Tibial nerve (tissue), 4 donors: ENCODE measurements at regions not wholly inside any gene's neighbourhood (a gene's known extent, or its start where the extent isn't known, plus 50 kb on each side); places are given as distances from the start of the nearest gene placed in this dataset.
"Not testable (repeated sequence)": the region's sequence is repeated elsewhere in the genome, so short reads cannot be mapped to it uniquely, and the experiment has no call there.

Source experiments
- DNase-seq, 2 donors: peaks; one replicate each; pipeline ENCODE4 v3.0.0-alpha.2; 2019; ENCODE audit warnings: low spot score in 2 of 2
- H3K27ac ChIP-seq, 4 donors: fragments of 200-600 bp; sonication (generic) in 3 of 4; one replicate each; pipeline ENCODE4 v1.5.1; 2017 to 2019; ENCODE audit warnings: mild to moderate bottlenecking in 1 of 4
- H3K27me3 ChIP-seq, 2 donors: fragments of 200-600 bp; sonication (generic) in 1 of 2; one replicate each; pipeline versions ENCODE4 v1.5.1 to v1.6.0; 2017 to 2019
- H3K36me3 ChIP-seq, 3 donors: fragments of 200-600 bp; sonication (generic); one replicate each; pipeline ENCODE4 v1.5.1; 2018 to 2019
- H3K4me1 ChIP-seq, 4 donors: fragments of 200-600 bp; sonication (generic) in 3 of 4; one replicate each; pipeline ENCODE4 v1.5.1; 2017 to 2019
- H3K4me3 ChIP-seq, 4 donors: fragments of 200-600 bp; sonication (generic) in 3 of 4; one replicate each; pipeline ENCODE4 v1.5.1; 2017 to 2019; ENCODE audit warnings: mild to moderate bottlenecking in 1 of 4, moderate library complexity in 1 of 4
- H3K9me3 ChIP-seq, 4 donors: fragments of 200-600 bp; sonication (generic) in 3 of 4; one replicate each; pipeline ENCODE4 v1.5.1; 2017 to 2019
- CTCF ChIP-seq, 5 experiments: fragments of 200-600 bp in 3 of 5; fragments of 450-650 bp in 2 of 5; sonication (generic) in 3 of 5; IDR thresholded peaks; one replicate each; pipeline ENCODE4 v1.5.1; 2016 to 2019; ENCODE audit warnings: antibody characterized with exemption in 5 of 5, mild to moderate bottlenecking in 3 of 5, moderate library complexity in 2 of 5
- EP300 ChIP-seq, 2 donors: sonication (generic); formaldehyde crosslinking; IDR thresholded peaks; one replicate each; pipeline ENCODE4 v1.6.1; 2017; ENCODE audit warnings: antibody characterized with exemption in 2 of 2, mild to moderate bottlenecking in 1 of 2
- POLR2A ChIP-seq, 2 donors: fragments of 450-650 bp; IDR thresholded peaks; one replicate each; pipeline ENCODE4 v1.6.1; 2017; ENCODE audit warnings: antibody characterized with exemption in 2 of 2, mild to moderate bottlenecking in 2 of 2, moderate library complexity in 2 of 2
- WGBS, 2 donors: methylation state at CpG; one replicate each; pipeline ENCODE4 v1.1.5; 2018; 5-methylcytosine and 5-hydroxymethylcytosine counted together

GRCh38 chr14:105682956-105683570 is 156.7 kb downstream of the TMEM121 start:
- Histone ChIP-seq H3K9me3 (no peaks in the 10 kb centered on the region), H3K27me3 (no peaks in the 10 kb centered on the region), H3K36me3 (no peaks in the 10 kb centered on the region), H3K4me1 (no peaks in the 10 kb centered on the region), H3K27ac (no peak overlapping the region), H3K4me3 (no peak overlapping the region)
- no peak for DNase-seq
- TF ChIP-seq EP300 (IDR thresholded peaks at IDR 0.05) (no peak), POLR2A (IDR thresholded peaks at IDR 0.05) (no peak), CTCF (IDR thresholded peaks at IDR 0.05) (no peak)
- WGBS, 2 donors = 81 to 94% methylated on average over 4 to 5 of the region's 5 CpGs

GRCh38 chr14:105684056-105684455 is 157.7 kb downstream of the TMEM121 start:
- not testable (repeated sequence) for H3K36me3 ChIP-seq, DNase-seq
- 62 to 72% methylated on average over 2 to 3 of the region's 14 CpGs for WGBS, 2 donors

DNA sequence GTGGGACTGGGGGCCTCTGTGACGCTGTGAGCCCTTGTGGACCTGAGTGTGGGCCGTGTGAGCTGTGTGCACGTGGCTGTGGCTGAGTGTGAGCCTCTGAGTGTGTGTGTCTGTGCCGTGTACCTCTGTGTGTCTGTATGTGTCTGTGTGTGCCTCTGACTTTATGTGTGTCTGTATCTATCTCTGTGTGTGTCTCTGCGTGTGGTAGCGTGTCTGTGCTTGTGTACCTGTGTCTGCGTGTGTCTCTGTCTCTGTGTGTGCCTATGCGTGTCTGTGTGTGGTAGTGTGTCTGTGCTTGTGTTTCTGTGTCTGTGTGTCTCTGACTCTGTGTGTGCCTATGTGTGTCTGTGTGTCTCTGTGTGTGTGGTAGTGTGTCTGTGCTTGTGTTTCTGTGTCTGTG is 158.2 kb downstream of the TMEM121 start:
- not testable (repeated sequence) for H3K4me3 ChIP-seq, H3K27me3 ChIP-seq, DNase-seq, H3K36me3 ChIP-seq, H3K4me1 ChIP-seq, H3K9me3 ChIP-seq, H3K27ac ChIP-seq
- WGBS, 2 donors = 92 to 93% methylated on average over 4 of the region's 8 CpGs

More at GRCh38 chr14:105684056-105684455, 157.7 kb downstream of the TMEM121 start:
- not testable (repeated sequence) for H3K27ac ChIP-seq, H3K4me1 ChIP-seq, H3K4me3 ChIP-seq, H3K9me3 ChIP-seq, H3K27me3 ChIP-seq

DNA sequence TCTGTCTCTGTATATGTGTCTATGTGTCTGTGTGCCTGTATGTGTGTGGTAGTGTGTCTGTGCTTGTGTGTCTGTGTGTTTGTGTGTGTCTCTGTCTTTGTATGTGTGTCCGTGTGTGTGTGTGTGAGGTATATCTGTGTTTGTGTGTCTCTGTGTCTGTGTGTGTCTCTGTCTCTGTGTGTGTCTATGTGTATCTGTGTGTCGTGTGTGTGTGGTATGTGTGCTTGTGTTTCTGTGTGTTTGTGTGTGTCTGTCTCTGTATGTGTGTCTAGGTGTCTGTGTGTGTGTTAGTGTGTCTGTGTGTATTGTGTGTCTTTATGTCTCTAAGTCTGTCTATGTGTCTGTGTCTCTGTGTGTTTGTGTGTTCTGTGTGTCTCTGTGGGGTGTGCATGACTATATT is 158.6 kb downstream of the TMEM121 start:
- H3K4me3 ChIP-seq = no peak overlapping the region
- no peak overlapping the region for H3K27ac ChIP-seq
- H3K36me3 ChIP-seq = no peaks in the 10 kb centered on the region
- H3K9me3 ChIP-seq = no peaks in the 10 kb centered on the region
- H3K27me3 ChIP-seq = no peaks in the 10 kb centered on the region
- no peaks in the 10 kb centered on the region for H3K4me1 ChIP-seq
- TF ChIP-seq EP300 (IDR thresholded peaks at IDR 0.05) = no peak
- no peak for TF ChIP-seq CTCF (IDR thresholded peaks at IDR 0.05)
- TF ChIP-seq POLR2A (IDR thresholded peaks at IDR 0.05) = no peak
- WGBS, 2 donors = 81 to 89% methylated on average over 2 of the region's 2 CpGs
- no peak for DNase-seq

DNA sequence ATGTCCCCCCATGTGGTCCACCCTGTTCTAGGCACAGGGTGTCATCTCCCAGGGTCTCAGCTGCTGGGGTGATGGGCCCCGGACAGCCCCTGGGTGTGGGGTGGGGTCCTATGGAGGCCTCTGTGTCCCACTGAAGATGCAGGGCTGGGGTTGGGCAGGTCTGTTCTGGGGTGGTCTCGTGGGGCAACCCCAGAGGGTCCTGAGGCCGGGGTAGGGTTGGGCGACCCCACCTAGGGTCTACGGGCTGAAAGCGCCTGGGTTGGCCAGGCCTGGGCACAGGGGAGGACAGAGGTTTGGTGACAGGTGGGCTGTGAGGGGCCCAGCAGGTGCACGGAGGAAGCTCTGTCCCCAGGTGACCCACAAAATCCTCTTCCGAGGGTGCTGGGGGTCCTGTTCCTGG is 159.2 kb downstream of the TMEM121 start:
- not testable (repeated sequence) for H3K36me3 ChIP-seq, DNase-seq

DNA sequence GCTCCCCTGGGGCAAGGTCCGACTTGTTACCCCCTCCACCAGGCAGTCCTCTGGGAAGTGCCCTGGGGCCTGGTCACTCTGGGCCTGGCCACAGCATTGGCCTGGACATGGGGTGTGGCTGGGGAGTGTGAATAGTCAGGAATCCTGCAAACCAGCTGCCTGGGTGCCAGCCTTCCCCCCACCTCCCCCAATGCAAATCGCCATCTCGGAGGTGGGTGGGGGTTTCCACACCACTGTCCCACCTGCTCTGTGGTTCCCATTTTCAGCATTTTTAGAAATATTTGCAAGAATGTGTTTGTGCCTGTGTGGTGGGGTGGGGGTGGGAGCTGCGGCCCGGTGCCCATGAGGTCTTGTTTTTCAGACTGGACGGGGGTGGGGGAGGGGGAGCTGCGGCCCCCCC is 159.7 kb downstream of the TMEM121 start:
- not testable (repeated sequence) for H3K27me3 ChIP-seq, H3K27ac ChIP-seq, H3K4me3 ChIP-seq, H3K4me1 ChIP-seq, DNase-seq, H3K36me3 ChIP-seq, H3K9me3 ChIP-seq
- WGBS, 2 donors = no CpG with 5 or more reads among the region's 7 CpGs

More for the DNA sequence above, 159.2 kb downstream of the TMEM121 start:
- H3K27ac ChIP-seq, H3K9me3 ChIP-seq, H3K4me3 ChIP-seq, H3K27me3 ChIP-seq, H3K4me1 ChIP-seq: not testable (repeated sequence)
- WGBS, 2 donors = 100% methylated on average over 2 of the region's 8 CpGs; no CpG with 5 or more reads in 1 of the 2 donors

- not testable (repeated sequence) for H3K27ac ChIP-seq, H3K4me1 ChIP-seq, H3K9me3 ChIP-seq, H3K27me3 ChIP-seq, DNase-seq, H3K4me3 ChIP-seq, H3K36me3 ChIP-seq
- 88 to 91% methylated on average over 13 to 16 of the region's 34 CpGs for WGBS, 2 donors
These were observed 160.2 kb downstream of the TMEM121 start for GRCh38 chr14:105686462-105687170.

- WGBS, 2 donors = 85 to 87% methylated on average over 23 of the region's 23 CpGs
- H3K27me3 ChIP-seq, H3K27ac ChIP-seq, H3K36me3 ChIP-seq, H3K9me3 ChIP-seq, DNase-seq, H3K4me1 ChIP-seq, H3K4me3 ChIP-seq: not testable (repeated sequence)
These were observed 161.0 kb downstream of the TMEM121 start for GRCh38 chr14:105687171-105688022.

GRCh38 chr14:105688023-105688351 is 161.6 kb downstream of the TMEM121 start:
- H3K27ac ChIP-seq, H3K36me3 ChIP-seq, H3K4me3 ChIP-seq, H3K9me3 ChIP-seq, H3K27me3 ChIP-seq, DNase-seq, H3K4me1 ChIP-seq: not testable (repeated sequence)
- 75 to 87% methylated on average over 4 to 10 of the region's 11 CpGs for WGBS, 2 donors

GRCh38 chr14:105688664-105689221 is 162.4 kb downstream of the TMEM121 start:
- H3K36me3 ChIP-seq, H3K4me3 ChIP-seq, H3K9me3 ChIP-seq, DNase-seq, H3K27me3 ChIP-seq, H3K27ac ChIP-seq, H3K4me1 ChIP-seq: not testable (repeated sequence)
- 84 to 92% methylated on average over 4 of the region's 4 CpGs for WGBS, 2 donors
